Upper lobe of left lung (tissue), 6 donors: ENCODE measurements at regions not wholly inside any gene's neighbourhood (a gene's known extent, or its start where the extent isn't known, plus 50 kb on each side); places are given as distances from the start of the nearest gene placed in this dataset.

Experiments
- ATAC-seq, 2 donors: fragments of 200-7000 bp; cut with Tn5 transposase; one replicate each; pipeline ENCODE4 v1.9.1; 2022; ENCODE audit warnings: mild to moderate bottlenecking in 2 of 2, moderate library complexity in 2 of 2; ENCODE audit not compliant: low FRiP score in 2 of 2
- DNase-seq, 2 donors: peaks; one replicate each; pipeline ENCODE4 v3.0.0-alpha.2; 2019 to 2020
- H3K27ac ChIP-seq, 4 donors: fragments of 200-600 bp; sonication (generic); one replicate each; pipeline ENCODE4 v1.5.1; 2016 to 2019
- H3K27me3 ChIP-seq, 4 donors: fragments of 200-600 bp; sonication (generic); one replicate each; pipeline ENCODE4 v1.5.1; 2017 to 2019
- H3K36me3 ChIP-seq, 4 donors: fragments of 200-600 bp; sonication (generic); one replicate each; pipeline ENCODE4 v1.5.1; 2016 to 2019
- H3K4me1 ChIP-seq, 4 donors: fragments of 200-600 bp; sonication (generic); one replicate each; pipeline ENCODE4 v1.5.1; 2018 to 2019
- H3K4me3 ChIP-seq, 4 donors: fragments of 200-600 bp; sonication (generic); one replicate each; pipeline ENCODE4 v1.5.1; 2017 to 2019; ENCODE audit warnings: mild to moderate bottlenecking in 2 of 4, moderate library complexity in 1 of 4
- H3K9me3 ChIP-seq, 4 donors: fragments of 200-600 bp; sonication (generic); one replicate each; pipeline ENCODE4 v1.5.1; 2018 to 2019
- CTCF ChIP-seq, 6 experiments: fragments of 450-650 bp in 4 of 6; fragments of 200-600 bp in 2 of 6; sonication (generic) in 2 of 6; IDR thresholded peaks; one replicate each; pipeline ENCODE4 v1.5.1; 2016 to 2019; ENCODE audit warnings: antibody characterized with exemption in 6 of 6
- EP300 ChIP-seq, 4 donors: sonication (generic); formaldehyde crosslinking; IDR thresholded peaks; one replicate each; pipeline ENCODE4 v1.5.1; 2017; ENCODE audit warnings: antibody characterized with exemption in 4 of 4, control low read depth in 2 of 4
- POLR2A ChIP-seq, 4 donors: fragments of 450-650 bp; IDR thresholded peaks; one replicate each; pipeline ENCODE4 v1.5.1; 2016 to 2017; ENCODE audit warnings: antibody characterized with exemption in 4 of 4, mild to moderate bottlenecking in 2 of 4
- POLR2AphosphoS5 ChIP-seq, 2 donors: sonication (generic); formaldehyde crosslinking; IDR thresholded peaks; one replicate each; pipeline ENCODE4 v1.5.1; 2017; ENCODE audit warnings: antibody characterized with exemption in 2 of 2
- WGBS, 2 donors: methylation state at CpG; one replicate each; pipeline ENCODE4 v1.1.5; 2017 to 2018; 5-methylcytosine and 5-hydroxymethylcytosine counted together
- donor health status: DM: no; HTN: no; CAD: no; lungs with moderate emphysema.
- donor health status: DM: no; HTN: yes; CAD: no; lungs with severe emphysema.

GRCh38 chr4:144906181-144906925 lies 191.6 kb downstream of the ANAPC10 start:
- ATAC-seq, result peak in 1 of 2 donors; percentile 41
- Histone ChIP-seq H3K9me3 (no peaks in the 10 kb centered on the region), H3K27ac (no peak overlapping the region), H3K4me1 (no peaks in the 10 kb centered on the region), H3K36me3 (no peaks in the 10 kb centered on the region), H3K4me3 (no peak overlapping the region), H3K27me3 (no peaks in the 10 kb centered on the region)
- WGBS, 2 donors, result 54 to 62% methylated on average over 6 of the region's 6 CpGs
- TF ChIP-seq CTCF (IDR thresholded peaks at IDR 0.05), result no peak
- DNase-seq, result no peak

- Histone ChIP-seq H3K4me3 (no peak overlapping the region), H3K36me3 (no peaks in the 10 kb centered on the region), H3K27me3 (no peaks in the 10 kb centered on the region), H3K9me3 (no peaks in the 10 kb centered on the region), H3K4me1 (no peaks in the 10 kb centered on the region), H3K27ac (no peak overlapping the region)
- WGBS, 2 donors, result 84 to 90% methylated on average over 2 of the region's 2 CpGs
- DNase-seq (no peak), ATAC-seq (no peak)
- TF ChIP-seq POLR2A (IDR thresholded peaks at IDR 0.05) (no peak), POLR2AphosphoS5 (IDR thresholded peaks at IDR 0.05) (no peak), EP300 (IDR thresholded peaks at IDR 0.05) (no peak), CTCF (IDR thresholded peaks at IDR 0.05) (no peak)
These were observed 187.3 kb downstream of the ANAPC10 start for GRCh38 chr4:144910723-144911122.
